GM23338 (cell line): ENCODE measurements at regions not wholly inside any gene's neighbourhood (a gene's known extent, or its start where the extent isn't known, plus 50 kb on each side); places are given as distances from the start of the nearest gene placed in this dataset.

Source experiments
- ATAC-seq: fragments of 200-7000 bp; cut with Tn5 transposase; 3 replicates; pipeline ENCODE4 v1.9.1; 2020
- DNase-seq: peaks from one replicate; pipeline ENCODE4 v3.0.0-alpha.2; 2015; ENCODE audit warnings: low spot score
- H2AFZ ChIP-seq: fragments of 200-600 bp; sonication (generic); 2 replicates; pipeline ENCODE4 v1.8.0; 2016; ENCODE audit warnings: antibody characterized with exemption, mild to moderate bottlenecking, moderate library complexity
- H3F3A ChIP-seq: fragments of 200-600 bp; sonication (generic); replicated peaks from 2 replicates; pipeline ENCODE4 v1.8.0; 2017; ENCODE audit warnings: antibody characterized with exemption, mixed run types, low read depth
- H3K27ac ChIP-seq: fragments of 200-600 bp; sonication (generic); 2 replicates; pipeline ENCODE4 v1.6.1; 2016; ENCODE audit warnings: low read depth
- H3K27me3 ChIP-seq: fragments of 200-600 bp; sonication (generic); 2 replicates; pipeline ENCODE4 v1.8.0; 2016; ENCODE audit warnings: mild to moderate bottlenecking, mixed run types, moderate library complexity; ENCODE audit not compliant: insufficient read depth
- H3K36me3 ChIP-seq: fragments of 200-600 bp; sonication (generic); 2 replicates; pipeline ENCODE4 v1.8.0; 2016; ENCODE audit warnings: mild to moderate bottlenecking; ENCODE audit not compliant: insufficient read depth
- H3K4me1 ChIP-seq: fragments of 200-600 bp; sonication (generic); 2 replicates; pipeline ENCODE4 v1.8.0; 2016; ENCODE audit warnings: mild to moderate bottlenecking, moderate library complexity; ENCODE audit not compliant: insufficient read depth
- H3K4me2 ChIP-seq: fragments of 200-600 bp; sonication (generic); 2 replicates; pipeline ENCODE4 v1.7.1; 2017; ENCODE audit warnings: mixed run types
- H3K4me3 ChIP-seq: fragments of 200-600 bp; sonication (generic); 2 replicates; pipeline ENCODE4 v1.6.1; 2016; ENCODE audit warnings: mixed run types
- H3K79me2 ChIP-seq: fragments of 200-600 bp; sonication (generic); replicated peaks from 2 replicates; pipeline ENCODE4 v1.8.0; 2017; ENCODE audit warnings: mild to moderate bottlenecking; ENCODE audit not compliant: insufficient read depth
- H3K9me2 ChIP-seq: fragments of 200-600 bp; sonication (generic); 2 replicates; pipeline ENCODE4 v1.8.0; 2017; ENCODE audit not compliant: insufficient read depth
- H4K20me1 ChIP-seq: fragments of 200-600 bp; sonication (generic); replicated peaks from 2 replicates; pipeline ENCODE4 v1.8.0; 2017; ENCODE audit warnings: mild to moderate bottlenecking; ENCODE audit not compliant: insufficient read depth
- H3K27ac Mint-ChIP-seq: 2 replicates; pipeline ENCODE4 v1.8.0; 2020; ENCODE audit warnings: inconsistent platforms, mild to moderate bottlenecking, moderate library complexity, mixed read lengths
- H3K27me3 Mint-ChIP-seq: 3 replicates; pipeline ENCODE4 v1.8.0; 2022; ENCODE audit warnings: low read depth, mild to moderate bottlenecking, moderate library complexity, mixed read lengths, inconsistent platforms; ENCODE audit not compliant: insufficient read depth, poor library complexity
- H3K36me3 Mint-ChIP-seq: 3 replicates; pipeline ENCODE4 v1.8.0; 2021; ENCODE audit warnings: low read depth, mild to moderate bottlenecking, inconsistent platforms, moderate library complexity, mixed read lengths
- H3K4me1 Mint-ChIP-seq: 3 replicates; pipeline ENCODE4 v1.8.0; 2020; ENCODE audit warnings: mild to moderate bottlenecking, inconsistent platforms, mixed read lengths
- H3K4me3 Mint-ChIP-seq: 3 replicates; pipeline ENCODE4 v1.8.0; 2021; ENCODE audit warnings: moderate library complexity, mild to moderate bottlenecking, inconsistent platforms, mixed read lengths
- H3K9me3 Mint-ChIP-seq: 3 replicates; pipeline ENCODE4 v1.8.0; 2020; ENCODE audit warnings: moderate library complexity, mild to moderate bottlenecking, inconsistent platforms, mixed read lengths
- CREB1 ChIP-seq: fragments of 250-450 bp; sonication (Bioruptor Pico); IDR thresholded peaks from 2 replicates; pipeline ENCODE4 v1.5.0; 2020; ENCODE audit warnings: low read depth, mild to moderate bottlenecking, moderate library complexity
- CTCF ChIP-seq, 2 experiments: fragments of 200-600 bp in 1 of 2; sonication (generic) in 1 of 2; conservative IDR thresholded peaks; 2 replicates each; pipeline versions ENCODE4 v1.5.1 to v1.6.1; 2016 to 2017; ENCODE audit warnings: antibody characterized with exemption in 2 of 2, low read depth in 2 of 2, mild to moderate bottlenecking in 2 of 2, moderate library complexity in 1 of 2
- EZH2 ChIP-seq: fragments of 200-600 bp; sonication (generic); IDR thresholded peaks from one replicate; pipeline ENCODE4 v1.8.0; 2017; ENCODE audit warnings: antibody characterized with exemption, mild to moderate bottlenecking, low read depth; ENCODE audit not compliant: unreplicated experiment
- EZH2phosphoT487 ChIP-seq: fragments of 200-600 bp; sonication (generic); IDR thresholded peaks from one replicate; pipeline ENCODE4 v1.8.1; 2018; ENCODE audit warnings: antibody characterized with exemption; ENCODE audit not compliant: unreplicated experiment
- JUNB ChIP-seq: IDR thresholded peaks from one replicate; pipeline ENCODE4 v1.6.1; 2016; ENCODE audit warnings: antibody characterized with exemption; ENCODE audit not compliant: unreplicated experiment
- NANOG ChIP-seq: IDR thresholded peaks from 2 replicates; pipeline ENCODE4 v1.6.1; 2016; ENCODE audit warnings: antibody characterized with exemption, borderline replicate concordance
- POLR2AphosphoS5 ChIP-seq: IDR thresholded peaks from 2 replicates; pipeline ENCODE4 v1.6.1; 2016; ENCODE audit warnings: antibody characterized with exemption, low read depth
- REST ChIP-seq: IDR thresholded peaks from one replicate; pipeline ENCODE4 v1.6.1; 2018; ENCODE audit warnings: antibody characterized with exemption; ENCODE audit not compliant: unreplicated experiment
- STAT1 ChIP-seq: IDR thresholded peaks from one replicate; pipeline ENCODE4 v1.6.1; 2016; ENCODE audit warnings: antibody characterized with exemption; ENCODE audit not compliant: unreplicated experiment
- ZNF114 ChIP-seq: fragments of 250-450 bp; sonication (Bioruptor Pico); IDR thresholded peaks from 2 replicates; pipeline ENCODE4 v1.5.0; 2020; ENCODE audit warnings: mild to moderate bottlenecking, moderate library complexity
- ZNF331 ChIP-seq: fragments of 250-450 bp; sonication (Bioruptor Pico); IDR thresholded peaks from 2 replicates; pipeline ENCODE4 v1.5.0; 2020; ENCODE audit warnings: low read depth, mild to moderate bottlenecking, moderate library complexity
- ZNF462 ChIP-seq: fragments of 250-450 bp; sonication (Bioruptor Pico); IDR thresholded peaks from 2 replicates; pipeline ENCODE4 v1.5.0; 2020; ENCODE audit warnings: mild to moderate bottlenecking, moderate library complexity
- TF ChIP-seq, protein P1 (sequence below): IDR thresholded peaks from 2 replicates; pipeline ENCODE4 v1.6.1; 2016; ENCODE audit warnings: antibody characterized with exemption

- H3K4me1 ChIP-seq: no peaks in the 10 kb centered on the region
- ATAC-seq: no peak
- Mint-ChIP-seq H3K4me3 (no peak overlapping the region), H3K4me1 (no peaks in the 10 kb centered on the region), H3K9me3 (peaks cover 11% of the 10 kb centered on the region; the same call in 2 of the 3 replicates), H3K27me3 (peaks cover 2% of the 10 kb centered on the region), H3K36me3 (peaks cover 6% of the 10 kb centered on the region; the same call in 1 of the 3 replicates), H3K27ac (no peak overlapping the region)
- no peak for DNase-seq
- H3F3A ChIP-seq: no peaks in the 10 kb centered on the region
- no peak overlapping the region for H3K4me3 ChIP-seq
- TF ChIP-seq ZNF331 (CRISPR knock-in tag) (no peak), NANOG (no peak), EZH2phosphoT487 (no peak), POLR2AphosphoS5 (no peak), EZH2 (no peak), CTCF (conservative IDR thresholded peaks at IDR 0.05; ENCODE audit: low read depth in 2 of 2) (no peak), JUNB (no peak), ZNF462 (CRISPR knock-in tag) (no peak), CREB1 (no peak), STAT1 (no peak), ZNF114 (no peak), REST (no peak)
- TF ChIP-seq, protein P1, sequence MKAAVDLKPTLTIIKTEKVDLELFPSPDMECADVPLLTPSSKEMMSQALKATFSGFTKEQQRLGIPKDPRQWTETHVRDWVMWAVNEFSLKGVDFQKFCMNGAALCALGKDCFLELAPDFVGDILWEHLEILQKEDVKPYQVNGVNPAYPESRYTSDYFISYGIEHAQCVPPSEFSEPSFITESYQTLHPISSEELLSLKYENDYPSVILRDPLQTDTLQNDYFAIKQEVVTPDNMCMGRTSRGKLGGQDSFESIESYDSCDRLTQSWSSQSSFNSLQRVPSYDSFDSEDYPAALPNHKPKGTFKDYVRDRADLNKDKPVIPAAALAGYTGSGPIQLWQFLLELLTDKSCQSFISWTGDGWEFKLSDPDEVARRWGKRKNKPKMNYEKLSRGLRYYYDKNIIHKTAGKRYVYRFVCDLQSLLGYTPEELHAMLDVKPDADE: no peak
- H3K4me2 ChIP-seq: no peak overlapping the region
- no peaks in the 10 kb centered on the region for H3K36me3 ChIP-seq
- H3K9me2 ChIP-seq: no peaks in the 10 kb centered on the region; the same call in 1 of the 2 replicates
- H4K20me1 ChIP-seq: no peaks in the 10 kb centered on the region
- no peak overlapping the region for H3K27ac ChIP-seq
- no peaks in the 10 kb centered on the region for H3K79me2 ChIP-seq
- no peak overlapping the region for H2AFZ ChIP-seq
- no peaks in the 10 kb centered on the region for H3K27me3 ChIP-seq
Measured at GRCh38 chr13:109439813-109440212, 346.6 kb downstream of the IRS2 start.
